AG09319 (cell line): ENCODE measurements at regions not wholly inside any gene's neighbourhood (a gene's known extent, or its start where the extent isn't known, plus 50 kb on each side); places are given as distances from the start of the nearest gene placed in this dataset.

Experiments
- DNase-seq: peaks from one replicate; pipeline ENCODE4 v3.0.0-alpha.2; 2010; ENCODE audit warnings: low read depth; ENCODE audit errors: extremely low read depth
- CTCF ChIP-seq: IDR thresholded peaks from 2 replicates; pipeline ENCODE4 v1.5.1; 2011; ENCODE audit warnings: low read depth, mild to moderate bottlenecking, inconsistent platforms, low read length, moderate library complexity

- TF ChIP-seq CTCF: no peak
- no peak for DNase-seq
Observed at GRCh38 chr5:116914869-116915504, 340.4 kb upstream of the SEMA6A start.

DNA sequence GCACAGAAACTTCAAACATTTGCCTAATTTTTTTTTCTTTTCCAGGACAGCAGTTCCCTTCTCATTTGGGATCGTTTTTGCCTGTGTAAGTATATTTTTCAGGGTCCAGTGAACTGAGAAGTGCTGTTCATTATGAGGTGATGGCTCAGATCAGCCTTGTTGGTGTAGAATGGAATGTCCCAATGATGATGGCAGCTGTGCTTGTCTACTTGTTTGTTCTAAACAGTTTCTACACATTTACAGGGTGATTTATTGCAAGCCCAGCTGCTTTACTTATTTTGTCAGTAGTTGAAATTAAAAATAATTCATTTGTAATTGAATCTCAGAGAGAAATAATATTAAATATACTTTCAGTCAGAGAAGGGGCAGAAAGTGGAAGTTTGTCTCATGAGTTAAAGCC lies 337.6 kb upstream of the SEMA6A start:
- TF ChIP-seq CTCF: no peak

DNA sequence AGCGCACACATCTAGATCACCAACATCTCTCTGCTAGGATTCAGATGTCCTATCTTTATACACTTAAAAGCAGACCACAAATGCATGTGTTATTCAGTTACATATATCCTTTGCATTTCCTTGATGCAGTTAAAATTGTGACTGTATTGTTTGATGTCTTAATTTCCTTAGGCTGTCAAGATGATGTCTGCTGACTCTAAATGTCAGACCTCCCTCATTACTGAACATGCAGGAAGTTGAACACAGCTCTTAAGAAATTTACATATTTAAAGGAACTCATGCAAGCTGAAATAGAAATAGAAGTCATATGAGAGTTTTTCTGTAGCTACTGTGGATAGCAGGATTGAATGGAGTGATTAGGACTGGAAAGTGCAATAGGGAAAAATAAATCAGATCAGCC lies 336.5 kb upstream of the SEMA6A start:
- no peak for DNase-seq
- no peak for TF ChIP-seq CTCF

More for the DNA sequence above, 337.6 kb upstream of the SEMA6A start:
- DNase-seq: no peak

DNA sequence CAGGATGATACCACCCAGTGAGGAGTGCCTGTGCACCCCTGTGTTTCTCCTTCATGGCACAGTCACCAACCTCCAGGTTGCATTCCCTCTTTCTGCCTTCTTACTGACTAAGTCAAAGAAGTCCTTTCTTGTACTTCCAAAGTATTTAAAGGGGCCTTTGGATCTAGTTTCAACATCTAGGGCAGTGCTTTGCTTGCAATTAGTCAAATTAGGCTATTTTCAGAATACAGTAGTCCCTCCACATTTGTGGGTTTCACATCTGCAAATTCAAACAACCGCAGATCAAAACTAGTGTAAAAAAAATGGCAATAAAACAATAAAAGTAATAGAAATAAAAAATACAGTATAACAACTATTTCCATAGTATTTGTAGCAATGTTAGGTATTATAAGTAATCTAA lies 333.9 kb upstream of the SEMA6A start:
- no peak for TF ChIP-seq CTCF
- DNase-seq: no peak

GRCh38 chr5:116905885-116906284 lies 331.3 kb upstream of the SEMA6A start:
- no peak for DNase-seq
- no peak for TF ChIP-seq CTCF

DNA sequence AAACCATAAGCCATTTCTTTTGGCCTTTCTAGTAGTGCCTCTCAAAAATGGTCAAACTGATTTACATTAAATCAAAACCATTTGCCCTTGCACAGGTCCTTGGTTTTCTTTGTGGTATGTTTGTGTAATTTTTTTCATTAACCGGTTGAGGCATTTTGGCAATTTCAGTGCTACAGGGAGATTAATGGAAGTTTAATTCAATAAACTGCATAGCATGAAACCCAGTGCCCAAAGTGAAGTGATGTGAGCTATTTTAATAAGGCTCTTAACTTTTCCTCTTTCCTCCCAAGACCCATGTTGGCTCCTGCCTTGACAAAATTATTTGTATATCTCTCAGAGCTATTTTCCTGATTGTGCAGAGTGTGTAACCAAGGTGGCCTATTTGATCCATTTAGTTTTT lies 326.2 kb upstream of the SEMA6A start:
- DNase-seq: no peak
- no peak for TF ChIP-seq CTCF

DNA sequence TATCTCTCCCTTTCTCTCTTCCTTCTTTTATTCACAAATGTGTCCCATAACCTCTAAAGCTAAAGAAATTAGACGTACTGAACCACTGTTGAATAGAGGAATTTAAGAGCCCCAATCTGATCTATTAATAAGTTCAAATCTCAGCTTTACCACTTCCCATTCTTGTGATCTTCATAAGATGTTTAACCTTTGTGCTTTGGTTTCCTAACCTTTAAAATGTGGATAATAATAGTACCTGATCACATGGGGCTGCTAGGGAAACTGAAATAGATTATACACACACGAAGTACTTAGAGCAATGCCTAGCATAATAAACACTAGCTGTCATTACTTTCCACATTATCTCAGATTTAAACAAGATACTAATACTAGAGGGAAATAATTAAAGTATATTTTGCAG lies 324.3 kb upstream of the SEMA6A start:
- DNase-seq: no peak
- TF ChIP-seq CTCF: no peak
